GM23338 (cell line): ENCODE measurements at regions not wholly inside any gene's neighbourhood (a gene's known extent, or its start where the extent isn't known, plus 50 kb on each side); places are given as distances from the start of the nearest gene placed in this dataset.
A peak's percentile ranks its signal among the peaks of the same experiment; 100 is the strongest.

Experiments used
- ATAC-seq: fragments of 200-7000 bp; cut with Tn5 transposase; 3 replicates; pipeline ENCODE4 v1.9.1; 2020
- DNase-seq: peaks from one replicate; pipeline ENCODE4 v3.0.0-alpha.2; 2015; ENCODE audit warnings: low spot score
- H2AFZ ChIP-seq: fragments of 200-600 bp; sonication (generic); 2 replicates; pipeline ENCODE4 v1.8.0; 2016; ENCODE audit warnings: antibody characterized with exemption, mild to moderate bottlenecking, moderate library complexity
- H3F3A ChIP-seq: fragments of 200-600 bp; sonication (generic); replicated peaks from 2 replicates; pipeline ENCODE4 v1.8.0; 2017; ENCODE audit warnings: antibody characterized with exemption, mixed run types, low read depth
- H3K27ac ChIP-seq: fragments of 200-600 bp; sonication (generic); 2 replicates; pipeline ENCODE4 v1.6.1; 2016; ENCODE audit warnings: low read depth
- H3K27me3 ChIP-seq: fragments of 200-600 bp; sonication (generic); 2 replicates; pipeline ENCODE4 v1.8.0; 2016; ENCODE audit warnings: mild to moderate bottlenecking, mixed run types, moderate library complexity; ENCODE audit not compliant: insufficient read depth
- H3K36me3 ChIP-seq: fragments of 200-600 bp; sonication (generic); 2 replicates; pipeline ENCODE4 v1.8.0; 2016; ENCODE audit warnings: mild to moderate bottlenecking; ENCODE audit not compliant: insufficient read depth
- H3K4me1 ChIP-seq: fragments of 200-600 bp; sonication (generic); 2 replicates; pipeline ENCODE4 v1.8.0; 2016; ENCODE audit warnings: mild to moderate bottlenecking, moderate library complexity; ENCODE audit not compliant: insufficient read depth
- H3K4me2 ChIP-seq: fragments of 200-600 bp; sonication (generic); 2 replicates; pipeline ENCODE4 v1.7.1; 2017; ENCODE audit warnings: mixed run types
- H3K4me3 ChIP-seq: fragments of 200-600 bp; sonication (generic); 2 replicates; pipeline ENCODE4 v1.6.1; 2016; ENCODE audit warnings: mixed run types
- H3K79me2 ChIP-seq: fragments of 200-600 bp; sonication (generic); replicated peaks from 2 replicates; pipeline ENCODE4 v1.8.0; 2017; ENCODE audit warnings: mild to moderate bottlenecking; ENCODE audit not compliant: insufficient read depth
- H3K9me2 ChIP-seq: fragments of 200-600 bp; sonication (generic); 2 replicates; pipeline ENCODE4 v1.8.0; 2017; ENCODE audit not compliant: insufficient read depth
- H4K20me1 ChIP-seq: fragments of 200-600 bp; sonication (generic); replicated peaks from 2 replicates; pipeline ENCODE4 v1.8.0; 2017; ENCODE audit warnings: mild to moderate bottlenecking; ENCODE audit not compliant: insufficient read depth
- H3K27ac Mint-ChIP-seq: 2 replicates; pipeline ENCODE4 v1.8.0; 2020; ENCODE audit warnings: inconsistent platforms, mild to moderate bottlenecking, moderate library complexity, mixed read lengths
- H3K27me3 Mint-ChIP-seq: 3 replicates; pipeline ENCODE4 v1.8.0; 2022; ENCODE audit warnings: low read depth, mild to moderate bottlenecking, moderate library complexity, mixed read lengths, inconsistent platforms; ENCODE audit not compliant: insufficient read depth, poor library complexity
- H3K36me3 Mint-ChIP-seq: 3 replicates; pipeline ENCODE4 v1.8.0; 2021; ENCODE audit warnings: low read depth, mild to moderate bottlenecking, inconsistent platforms, moderate library complexity, mixed read lengths
- H3K4me1 Mint-ChIP-seq: 3 replicates; pipeline ENCODE4 v1.8.0; 2020; ENCODE audit warnings: mild to moderate bottlenecking, inconsistent platforms, mixed read lengths
- H3K4me3 Mint-ChIP-seq: 3 replicates; pipeline ENCODE4 v1.8.0; 2021; ENCODE audit warnings: moderate library complexity, mild to moderate bottlenecking, inconsistent platforms, mixed read lengths
- H3K9me3 Mint-ChIP-seq: 3 replicates; pipeline ENCODE4 v1.8.0; 2020; ENCODE audit warnings: moderate library complexity, mild to moderate bottlenecking, inconsistent platforms, mixed read lengths
- CREB1 ChIP-seq: fragments of 250-450 bp; sonication (Bioruptor Pico); IDR thresholded peaks from 2 replicates; pipeline ENCODE4 v1.5.0; 2020; ENCODE audit warnings: low read depth, mild to moderate bottlenecking, moderate library complexity
- CTCF ChIP-seq, 2 experiments: fragments of 200-600 bp in 1 of 2; sonication (generic) in 1 of 2; conservative IDR thresholded peaks; 2 replicates each; pipeline versions ENCODE4 v1.5.1 to v1.6.1; 2016 to 2017; ENCODE audit warnings: antibody characterized with exemption in 2 of 2, low read depth in 2 of 2, mild to moderate bottlenecking in 2 of 2, moderate library complexity in 1 of 2
- EZH2 ChIP-seq: fragments of 200-600 bp; sonication (generic); IDR thresholded peaks from one replicate; pipeline ENCODE4 v1.8.0; 2017; ENCODE audit warnings: antibody characterized with exemption, mild to moderate bottlenecking, low read depth; ENCODE audit not compliant: unreplicated experiment
- EZH2phosphoT487 ChIP-seq: fragments of 200-600 bp; sonication (generic); IDR thresholded peaks from one replicate; pipeline ENCODE4 v1.8.1; 2018; ENCODE audit warnings: antibody characterized with exemption; ENCODE audit not compliant: unreplicated experiment
- NANOG ChIP-seq: IDR thresholded peaks from 2 replicates; pipeline ENCODE4 v1.6.1; 2016; ENCODE audit warnings: antibody characterized with exemption, borderline replicate concordance
- POLR2AphosphoS5 ChIP-seq: IDR thresholded peaks from 2 replicates; pipeline ENCODE4 v1.6.1; 2016; ENCODE audit warnings: antibody characterized with exemption, low read depth
- STAT1 ChIP-seq: IDR thresholded peaks from one replicate; pipeline ENCODE4 v1.6.1; 2016; ENCODE audit warnings: antibody characterized with exemption; ENCODE audit not compliant: unreplicated experiment
- ZNF114 ChIP-seq: fragments of 250-450 bp; sonication (Bioruptor Pico); IDR thresholded peaks from 2 replicates; pipeline ENCODE4 v1.5.0; 2020; ENCODE audit warnings: mild to moderate bottlenecking, moderate library complexity
- ZNF331 ChIP-seq: fragments of 250-450 bp; sonication (Bioruptor Pico); IDR thresholded peaks from 2 replicates; pipeline ENCODE4 v1.5.0; 2020; ENCODE audit warnings: low read depth, mild to moderate bottlenecking, moderate library complexity
- TF ChIP-seq, protein P1 (sequence below): IDR thresholded peaks from 2 replicates; pipeline ENCODE4 v1.6.1; 2016; ENCODE audit warnings: antibody characterized with exemption
- TF ChIP-seq, protein P2 (sequence below): IDR thresholded peaks from one replicate; pipeline ENCODE4 v1.6.1; 2018; ENCODE audit warnings: antibody characterized with exemption; ENCODE audit not compliant: unreplicated experiment

DNA sequence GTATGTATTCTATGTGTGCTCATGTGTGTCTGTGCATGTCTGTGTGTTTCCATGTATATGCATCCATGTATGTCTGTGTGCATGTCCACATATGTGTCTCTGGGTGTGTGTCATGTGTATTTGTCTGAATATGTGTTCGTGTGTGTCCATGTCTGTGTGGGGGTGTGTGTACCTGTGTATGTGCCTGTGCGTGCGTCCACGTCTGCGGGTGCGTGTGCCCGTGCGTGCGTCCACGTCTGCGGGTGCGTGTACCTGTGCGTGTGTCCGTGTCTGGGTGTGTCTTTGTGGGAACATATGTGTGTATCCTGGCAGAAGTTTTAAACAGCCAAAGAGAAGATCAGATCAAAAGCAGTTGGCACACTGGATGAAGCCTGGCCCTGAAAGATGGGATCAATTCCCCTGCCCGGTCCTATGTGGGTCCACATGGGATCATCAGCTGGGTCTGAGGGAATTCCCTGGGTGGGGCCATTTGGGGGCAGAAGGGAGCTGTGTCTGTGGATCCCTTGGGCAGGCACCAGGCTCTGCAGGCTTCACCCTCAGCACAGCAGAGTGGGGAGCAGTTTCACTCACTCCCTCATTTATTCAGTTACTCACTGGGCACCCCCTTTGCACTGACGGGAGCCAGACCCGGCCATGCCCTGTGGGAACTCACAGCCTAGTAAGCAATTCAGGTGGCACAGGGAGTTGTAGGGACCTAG, 167.4 kb downstream of the MN1 start:
- H3K4me2 ChIP-seq, result no peak overlapping the region
- H4K20me1 ChIP-seq, result no peaks in the 10 kb centered on the region
- Mint-ChIP-seq H3K27me3 (peaks cover 16% of the 10 kb centered on the region), H3K36me3 (peaks cover under 1% of the 10 kb centered on the region; the same call in 2 of the 3 replicates), H3K4me1 (peaks cover 40% of the 10 kb centered on the region), H3K4me3 (no peak overlapping the region), H3K27ac (no peak overlapping the region), H3K9me3 (peaks cover under 1% of the 10 kb centered on the region; the same call in 1 of the 3 replicates)
- TF ChIP-seq CTCF (conservative IDR thresholded peaks at IDR 0.05; ENCODE audit: low read depth in 2 of 2) (0 out of 4 replicates have a peak, but pooled peaks of 1 of the 2 experiments have one; percentile 16), NANOG (no peak)
- H3K36me3 ChIP-seq, result no peaks in the 10 kb centered on the region
- no peak overlapping the region for H3K27ac ChIP-seq
- DNase-seq (no peak), ATAC-seq (no peak)
- peaks cover 34% of the 10 kb centered on the region for H3K4me1 ChIP-seq
- H3K9me2 ChIP-seq, result no peaks in the 10 kb centered on the region
- H2AFZ ChIP-seq, result no peak overlapping the region
- H3K4me3 ChIP-seq, result no peak overlapping the region
- no peaks in the 10 kb centered on the region for H3K79me2 ChIP-seq
- H3F3A ChIP-seq, result 0 out of 2 replicates have a peak, but pooled peaks cover 5% of the 10 kb centered on the region
- H3K27me3 ChIP-seq, result no peaks in the 10 kb centered on the region

DNA sequence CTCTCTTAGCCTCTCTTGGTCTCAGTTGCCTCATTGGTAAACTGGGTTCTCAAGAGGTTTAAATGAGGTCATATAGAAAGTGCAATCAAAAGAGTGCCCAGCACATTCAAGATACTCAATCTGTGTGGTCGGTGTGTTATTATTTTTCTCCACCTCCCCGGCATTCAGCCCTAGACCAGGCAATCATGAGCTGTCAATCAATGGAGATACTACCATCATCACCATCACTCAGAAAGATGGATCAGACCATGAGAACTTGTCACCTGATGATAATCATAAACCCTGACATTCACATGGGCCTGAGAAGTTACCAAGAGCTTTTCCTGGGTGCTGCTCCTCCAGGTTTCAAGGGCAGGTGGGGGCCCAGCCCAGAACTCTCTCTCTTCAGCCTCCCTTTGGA, 166.1 kb downstream of the MN1 start:
- ATAC-seq (no peak), DNase-seq (no peak)
- Mint-ChIP-seq H3K4me1 (peaks cover 39% of the 10 kb centered on the region), H3K36me3 (no peaks in the 10 kb centered on the region), H3K27me3 (peaks cover 17% of the 10 kb centered on the region), H3K9me3 (no peaks in the 10 kb centered on the region; the same call in 2 of the 3 replicates), H3K4me3 (no peak overlapping the region), H3K27ac (no peak overlapping the region)
- H3K27me3 ChIP-seq, result no peaks in the 10 kb centered on the region
- H3K79me2 ChIP-seq, result no peaks in the 10 kb centered on the region
- no peaks in the 10 kb centered on the region for H3K9me2 ChIP-seq
- no peak overlapping the region for H3K4me3 ChIP-seq
- H3K4me2 ChIP-seq, result no peak overlapping the region
- TF ChIP-seq ZNF331 (CRISPR knock-in tag) (no peak), EZH2 (no peak), CTCF (conservative IDR thresholded peaks at IDR 0.05; ENCODE audit: low read depth in 2 of 2) (no peak), POLR2AphosphoS5 (no peak), CREB1 (CRISPR knock-in tag) (no peak), ZNF114 (CRISPR knock-in tag) (no peak), STAT1 (no peak), EZH2phosphoT487 (no peak)
- TF ChIP-seq, protein P1, sequence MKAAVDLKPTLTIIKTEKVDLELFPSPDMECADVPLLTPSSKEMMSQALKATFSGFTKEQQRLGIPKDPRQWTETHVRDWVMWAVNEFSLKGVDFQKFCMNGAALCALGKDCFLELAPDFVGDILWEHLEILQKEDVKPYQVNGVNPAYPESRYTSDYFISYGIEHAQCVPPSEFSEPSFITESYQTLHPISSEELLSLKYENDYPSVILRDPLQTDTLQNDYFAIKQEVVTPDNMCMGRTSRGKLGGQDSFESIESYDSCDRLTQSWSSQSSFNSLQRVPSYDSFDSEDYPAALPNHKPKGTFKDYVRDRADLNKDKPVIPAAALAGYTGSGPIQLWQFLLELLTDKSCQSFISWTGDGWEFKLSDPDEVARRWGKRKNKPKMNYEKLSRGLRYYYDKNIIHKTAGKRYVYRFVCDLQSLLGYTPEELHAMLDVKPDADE, result no peak
- TF ChIP-seq, protein P2, sequence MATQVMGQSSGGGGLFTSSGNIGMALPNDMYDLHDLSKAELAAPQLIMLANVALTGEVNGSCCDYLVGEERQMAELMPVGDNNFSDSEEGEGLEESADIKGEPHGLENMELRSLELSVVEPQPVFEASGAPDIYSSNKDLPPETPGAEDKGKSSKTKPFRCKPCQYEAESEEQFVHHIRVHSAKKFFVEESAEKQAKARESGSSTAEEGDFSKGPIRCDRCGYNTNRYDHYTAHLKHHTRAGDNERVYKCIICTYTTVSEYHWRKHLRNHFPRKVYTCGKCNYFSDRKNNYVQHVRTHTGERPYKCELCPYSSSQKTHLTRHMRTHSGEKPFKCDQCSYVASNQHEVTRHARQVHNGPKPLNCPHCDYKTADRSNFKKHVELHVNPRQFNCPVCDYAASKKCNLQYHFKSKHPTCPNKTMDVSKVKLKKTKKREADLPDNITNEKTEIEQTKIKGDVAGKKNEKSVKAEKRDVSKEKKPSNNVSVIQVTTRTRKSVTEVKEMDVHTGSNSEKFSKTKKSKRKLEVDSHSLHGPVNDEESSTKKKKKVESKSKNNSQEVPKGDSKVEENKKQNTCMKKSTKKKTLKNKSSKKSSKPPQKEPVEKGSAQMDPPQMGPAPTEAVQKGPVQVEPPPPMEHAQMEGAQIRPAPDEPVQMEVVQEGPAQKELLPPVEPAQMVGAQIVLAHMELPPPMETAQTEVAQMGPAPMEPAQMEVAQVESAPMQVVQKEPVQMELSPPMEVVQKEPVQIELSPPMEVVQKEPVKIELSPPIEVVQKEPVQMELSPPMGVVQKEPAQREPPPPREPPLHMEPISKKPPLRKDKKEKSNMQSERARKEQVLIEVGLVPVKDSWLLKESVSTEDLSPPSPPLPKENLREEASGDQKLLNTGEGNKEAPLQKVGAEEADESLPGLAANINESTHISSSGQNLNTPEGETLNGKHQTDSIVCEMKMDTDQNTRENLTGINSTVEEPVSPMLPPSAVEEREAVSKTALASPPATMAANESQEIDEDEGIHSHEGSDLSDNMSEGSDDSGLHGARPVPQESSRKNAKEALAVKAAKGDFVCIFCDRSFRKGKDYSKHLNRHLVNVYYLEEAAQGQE, result no peak
- no peak overlapping the region for H2AFZ ChIP-seq
- no peaks in the 10 kb centered on the region for H3K36me3 ChIP-seq
- 0 out of 2 replicates have a peak, but pooled peaks cover 5% of the 10 kb centered on the region for H3F3A ChIP-seq
- no peak overlapping the region for H3K27ac ChIP-seq
- H3K4me1 ChIP-seq, result peaks cover 29% of the 10 kb centered on the region
- H4K20me1 ChIP-seq, result no peaks in the 10 kb centered on the region
